ENCODE measurements at regions not wholly inside any gene's neighbourhood (a gene's known extent, or its start where the extent isn't known, plus 50 kb on each side); places are given as distances from the start of the nearest gene placed in this dataset.

GRCh38 chr1:67540025-67540732, 110.0 kb upstream of the SERBP1 start:
- RAD21 ChIA-PET (ENCODE audit: unreplicated experiment), result interaction anchor here (0.7 to 10.1 kb wide), 2 partner anchors 15 to 220 kb away, joined by 3 to 119 read pairs; no protein-coding TSS in a partner anchor
- SMC1A ChIA-PET (ENCODE audit: uncharacterized antibody, unreplicated experiment), result interaction anchor here (0.8 to 8.6 kb wide), 7 partner anchors 17 to 228 kb away, joined by 3 to 138 read pairs (median 4); no protein-coding TSS in a partner anchor
- no peak for DNase-seq (ENCODE audit: low read depth, low spot score)
- Histone ChIP-seq H2AFZ (ENCODE audit: control insufficient read depth, low read depth, low read length) (no peak overlapping the region), H3K36me3 (ENCODE audit: control insufficient read depth in 2 of 2, insufficient read depth in 2 of 2, low read length in 1 of 2) (no peaks in the 10 kb centered on the region), H3K9me3 (replicated peaks; ENCODE audit: control insufficient read depth, insufficient read depth, low read length) (no peaks in the 10 kb centered on the region), H3K4me1 (ENCODE audit: control insufficient read depth, insufficient read depth, low read length) (no peaks in the 10 kb centered on the region), H3K9ac (ENCODE audit: control insufficient read depth, insufficient read depth, low read length) (no peak overlapping the region), H4K20me1 (ENCODE audit: control insufficient read depth, insufficient read depth) (no peaks in the 10 kb centered on the region), H3K79me2 (ENCODE audit: control insufficient read depth, insufficient read depth, low read length) (no peaks in the 10 kb centered on the region), H3K27me3 (replicated peaks in 1 of 2; ENCODE audit: control insufficient read depth in 2 of 2, insufficient read depth in 2 of 2, low read length in 1 of 2) (peaks cover 0 to 1% of the 10 kb centered on the region in 2 experiments; a peak in 1 of 4 replicates), H3K27ac (ENCODE audit: control insufficient read depth, insufficient read depth) (no peak overlapping the region), H3K4me3 (no peak overlapping the region), H3K4me2 (ENCODE audit: control insufficient read depth, insufficient read depth) (no peak overlapping the region)
- intact Hi-C loops (cut with micrococcal nuclease; ENCODE audit: unreplicated experiment), result no loop called here
- FAIRE-seq, result no peak
- in situ Hi-C loops (cut with MboI), result no loop called here
- no TSS peak for BruUV-seq (replicated peaks)
- POLR2A ChIA-PET, result interaction anchor here (1.5 kb wide), 1 partner anchor 15 kb away, joined by 3 read pairs; no protein-coding TSS in a partner anchor
- CTCF ChIA-PET, result interaction anchor here (1.1 to 10.3 kb wide), 4 partner anchors 18 to 226 kb away, joined by 3 to 213 read pairs (median 41); no protein-coding TSS in a partner anchor
- ATAC-seq, result no peak
- no peak for TF ChIP-seq STAT1 (conservative IDR thresholded peaks at IDR 0.05)
- TF ChIP-seq MLLT1 (IDR thresholded peaks at IDR 0.05), result no peak
- TF ChIP-seq ZSCAN29 (IDR thresholded peaks at IDR 0.05), result no peak
- TF ChIP-seq ELK1 (IDR thresholded peaks at IDR 0.05; ENCODE audit: low read depth, low read length), result no peak
- TF ChIP-seq KAT2A (conservative IDR thresholded peaks at IDR 0.05; ENCODE audit: control insufficient read depth, low read depth, low read length), result no peak
- no peak for TF ChIP-seq NR2F1 (conservative IDR thresholded peaks at IDR 0.05)
- no peak for TF ChIP-seq ZNF274 (IDR thresholded peaks at IDR 0.05; ENCODE audit: insufficient read depth, insufficient read length)
- no peak for TF ChIP-seq ZBTB4 (CRISPR knock-in tag; IDR thresholded peaks at IDR 0.05)
- no peak for TF ChIP-seq CHD4 (IDR thresholded peaks at IDR 0.05)
- no peak for TF ChIP-seq BHLHE40 (IDR thresholded peaks at IDR 0.05; ENCODE audit: borderline replicate concordance in 1 of 2, low read depth in 2 of 2, low read length in 1 of 2)
- no peak for TF ChIP-seq ZBED1 (IDR thresholded peaks at IDR 0.05; ENCODE audit: borderline replicate concordance)
- no peak for TF ChIP-seq IKZF2 (IDR thresholded peaks at IDR 0.05)
- 51% methylated on average over 9 of the region's 9 CpGs for WGBS (ENCODE audit: insufficient coverage, insufficient replicate concordance, low lambda C conversion rate, missing lambda C conversion rate)

Measured in GM12878 (cell line).